Occipital lobe (tissue), 1 donor: ENCODE measurements at regions not wholly inside any gene's neighbourhood (a gene's known extent, or its start where the extent isn't known, plus 50 kb on each side); places are given as distances from the start of the nearest gene placed in this dataset.

Experiments used
- DNase-seq: peaks from one replicate; lab custom pipeline; 2025; lab: John Stamatoyannopoulos, UW

DNA sequence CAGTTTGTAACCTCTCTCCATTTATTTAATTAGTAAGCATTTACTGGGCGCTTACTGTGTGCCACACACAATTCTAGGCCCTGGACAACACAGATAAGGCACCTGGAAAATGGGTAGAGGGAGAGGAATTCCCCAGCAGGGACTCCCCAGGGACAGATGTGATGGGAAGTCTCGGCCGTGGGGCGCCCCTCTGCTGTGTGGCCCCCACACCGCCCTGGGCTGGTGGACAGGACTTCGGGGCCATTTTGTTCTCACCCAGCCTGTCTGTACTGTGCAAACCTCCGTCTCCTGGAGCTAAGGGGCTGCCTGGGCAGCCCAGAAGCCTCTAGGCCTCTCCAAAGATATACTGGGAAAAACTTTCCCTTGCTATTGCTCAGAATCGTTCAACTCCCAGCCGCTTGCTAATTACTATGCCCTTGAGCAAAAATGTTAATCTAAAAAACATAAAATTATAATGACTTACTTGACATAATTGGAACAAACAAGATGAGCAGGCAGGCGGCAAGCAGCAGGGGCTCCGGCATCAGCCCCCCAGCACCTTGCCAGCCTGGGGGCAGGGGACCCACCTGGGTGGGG lies 64.4 kb upstream of the NCOR2 start:
- DNase-seq, result no peak

DNA sequence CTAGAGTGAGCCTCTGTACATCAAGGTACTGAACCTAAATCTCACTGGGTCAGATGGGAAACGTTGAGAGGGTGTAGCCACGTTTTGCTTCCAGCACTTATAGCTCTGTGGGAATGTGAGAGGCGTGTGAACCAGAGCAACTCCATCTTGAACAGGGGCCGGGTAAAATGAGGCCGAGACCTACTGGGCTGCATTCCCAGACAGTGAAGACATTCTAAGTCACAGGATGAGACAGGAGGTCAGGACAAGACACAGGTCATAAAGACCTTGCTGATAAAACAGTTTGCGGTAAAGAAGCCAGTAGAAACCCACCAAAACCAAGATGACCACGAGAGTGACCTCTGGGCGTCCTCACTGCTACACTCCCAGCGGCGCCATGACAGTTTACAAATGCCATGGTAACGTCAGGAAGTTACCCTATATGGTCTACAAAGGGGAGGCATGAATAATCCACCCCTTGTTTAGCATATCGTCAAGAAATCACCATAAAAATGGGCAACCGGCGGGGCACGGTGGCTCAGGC lies 63.4 kb upstream of the NCOR2 start:
- no peak for DNase-seq

DNA sequence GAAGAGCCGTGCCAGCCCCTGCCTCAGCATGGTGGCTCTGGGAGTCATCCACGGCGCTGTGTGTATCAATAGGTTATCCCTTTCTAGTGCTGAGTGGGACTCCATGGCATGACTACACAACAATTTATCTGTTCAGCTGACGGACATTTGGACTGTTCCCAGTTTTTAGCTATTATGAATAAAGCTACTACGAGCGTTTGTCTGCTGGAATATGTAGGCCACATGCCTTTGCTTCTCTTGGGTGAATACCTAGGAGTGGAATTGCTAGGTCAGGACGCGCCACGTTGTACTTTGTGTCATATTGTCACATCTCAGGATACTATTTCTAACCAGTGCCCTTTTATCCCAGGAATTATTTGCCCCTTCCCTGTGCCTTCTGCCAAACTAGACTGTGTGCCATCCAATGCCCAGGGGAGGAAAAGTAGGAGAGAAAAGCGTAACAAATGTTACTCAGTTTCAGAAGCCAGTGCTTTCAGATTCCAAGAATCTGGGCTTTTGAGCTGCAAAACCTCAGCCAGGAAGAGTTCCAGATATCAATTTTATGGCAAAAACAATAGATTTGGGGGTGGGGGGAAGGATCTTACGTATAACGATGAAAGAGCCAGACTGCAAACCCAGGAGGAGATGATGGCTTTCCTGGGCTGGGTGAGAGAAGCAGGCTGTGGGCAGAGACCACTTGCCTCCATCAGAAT lies 62.5 kb upstream of the NCOR2 start:
- DNase-seq, result no peak

DNA sequence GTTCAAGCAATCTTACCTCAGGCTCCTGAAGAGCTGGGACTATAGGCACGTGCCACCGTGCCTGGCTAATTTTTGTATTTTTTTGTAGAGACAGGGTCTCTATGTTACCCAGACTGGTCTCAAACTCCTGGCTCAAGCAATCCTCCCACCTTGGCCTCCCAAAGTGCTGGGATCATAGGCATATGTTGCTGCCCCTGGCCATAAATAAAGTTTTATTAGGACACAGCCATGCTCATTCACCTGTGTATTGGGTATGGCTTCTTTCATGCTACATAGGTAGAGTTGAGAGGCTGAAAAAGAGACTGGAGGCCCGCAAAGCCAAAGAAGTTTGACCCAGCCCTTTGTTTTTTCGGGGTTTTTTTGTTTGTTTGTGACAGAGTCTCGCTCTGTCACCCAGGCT lies 61.7 kb upstream of the NCOR2 start:
- DNase-seq, result no peak

DNA sequence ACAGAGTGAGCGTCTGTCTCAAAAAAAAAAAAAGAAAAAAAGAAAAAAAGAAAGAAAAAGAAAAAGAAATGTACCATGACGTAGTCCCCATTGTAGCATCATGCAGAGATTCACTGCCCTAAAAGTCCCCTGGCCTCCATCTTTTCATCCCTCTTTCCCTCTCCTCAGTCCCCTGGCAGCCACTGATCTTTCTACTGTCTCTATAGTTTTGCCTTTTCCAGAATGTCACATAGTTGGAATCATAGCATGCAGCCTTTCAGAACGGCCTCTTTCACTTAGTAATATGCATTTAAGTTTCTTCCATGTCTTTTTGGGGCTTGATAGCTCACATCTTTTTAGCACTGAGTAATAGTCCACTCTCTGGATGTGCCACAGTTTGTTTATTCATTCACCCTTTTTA lies 60.5 kb upstream of the NCOR2 start:
- DNase-seq, result no peak

DNA sequence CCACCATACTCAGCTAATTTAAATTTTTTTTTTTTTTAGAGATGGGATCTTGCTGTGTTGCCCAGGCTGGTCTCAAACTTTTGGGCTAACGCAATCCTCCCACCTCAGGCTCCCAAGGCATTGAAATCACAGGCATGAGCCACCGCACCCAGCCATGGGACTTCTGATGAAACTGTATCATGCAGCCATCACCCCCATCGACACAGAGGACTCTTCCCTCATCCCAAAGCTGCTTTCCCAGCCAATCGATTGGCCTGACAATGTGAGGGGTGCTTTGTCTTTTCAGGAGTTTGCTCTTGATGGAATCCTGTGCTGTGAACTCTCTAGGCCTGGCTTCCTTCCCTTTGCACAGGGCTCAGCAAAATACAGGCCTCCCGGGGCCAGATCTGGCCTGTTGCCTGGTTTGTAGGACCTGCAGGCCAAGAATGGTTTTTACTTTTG lies 59.6 kb upstream of the NCOR2 start:
- no peak for DNase-seq

DNA sequence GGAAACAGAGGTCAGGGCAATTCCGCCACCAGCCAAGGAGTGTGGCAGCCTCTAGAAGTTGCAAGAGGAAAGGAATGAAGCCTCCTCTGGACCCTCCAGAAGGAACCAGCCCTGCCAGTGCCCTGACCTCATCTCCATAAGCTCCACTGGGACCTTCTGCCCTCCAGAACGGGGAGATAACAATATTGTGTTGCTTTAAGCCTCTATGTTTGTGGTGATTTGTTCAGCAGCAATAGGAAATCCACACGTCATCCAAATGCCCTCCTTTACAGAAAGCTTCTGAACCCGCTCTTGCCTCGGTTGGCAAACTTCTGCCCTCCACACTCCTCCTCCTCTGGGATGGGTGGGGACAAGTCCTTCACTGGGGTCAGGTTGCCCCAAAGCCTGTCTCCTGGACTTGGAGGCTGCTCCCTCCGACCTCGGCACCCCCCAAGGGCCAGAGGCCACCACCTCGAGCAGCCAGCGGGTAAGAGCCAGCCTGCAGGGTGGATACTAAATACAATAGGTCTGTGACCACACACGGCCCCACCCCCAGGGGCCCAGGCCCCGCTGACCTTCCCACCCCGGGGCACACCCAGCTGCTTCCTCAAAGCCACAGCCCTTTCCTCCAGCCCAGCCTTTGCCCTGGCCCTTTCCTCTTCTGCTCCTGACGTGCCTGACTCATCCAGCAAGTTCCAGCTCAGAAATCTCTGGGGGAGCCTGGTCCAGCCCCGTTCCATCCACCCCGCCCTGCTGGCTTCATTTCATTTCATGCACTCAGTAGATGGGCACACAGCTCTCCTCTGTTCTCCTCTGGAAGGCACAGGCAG lies 58.7 kb upstream of the NCOR2 start:
- DNase-seq, result no peak

DNA sequence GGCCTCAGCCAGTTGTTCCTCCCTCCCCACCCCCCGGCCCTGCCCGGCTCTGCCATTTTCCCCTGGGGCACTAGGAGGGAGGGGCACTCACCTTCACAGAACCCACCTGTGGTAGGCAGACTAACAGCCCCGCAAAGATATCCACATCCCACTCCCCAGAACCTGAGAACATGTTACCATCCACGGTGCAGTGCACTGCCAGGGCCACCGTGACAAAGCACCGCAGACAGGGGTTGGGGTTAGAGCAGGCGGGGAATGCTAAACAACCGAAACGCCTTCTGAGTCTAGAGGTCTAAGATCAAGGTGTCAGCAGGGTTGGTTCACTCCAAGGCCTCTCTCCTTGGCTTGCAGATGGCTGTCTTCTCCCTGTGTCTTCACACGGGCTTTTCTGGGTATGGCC lies 57.4 kb upstream of the NCOR2 start:
- DNase-seq, result no peak

DNA sequence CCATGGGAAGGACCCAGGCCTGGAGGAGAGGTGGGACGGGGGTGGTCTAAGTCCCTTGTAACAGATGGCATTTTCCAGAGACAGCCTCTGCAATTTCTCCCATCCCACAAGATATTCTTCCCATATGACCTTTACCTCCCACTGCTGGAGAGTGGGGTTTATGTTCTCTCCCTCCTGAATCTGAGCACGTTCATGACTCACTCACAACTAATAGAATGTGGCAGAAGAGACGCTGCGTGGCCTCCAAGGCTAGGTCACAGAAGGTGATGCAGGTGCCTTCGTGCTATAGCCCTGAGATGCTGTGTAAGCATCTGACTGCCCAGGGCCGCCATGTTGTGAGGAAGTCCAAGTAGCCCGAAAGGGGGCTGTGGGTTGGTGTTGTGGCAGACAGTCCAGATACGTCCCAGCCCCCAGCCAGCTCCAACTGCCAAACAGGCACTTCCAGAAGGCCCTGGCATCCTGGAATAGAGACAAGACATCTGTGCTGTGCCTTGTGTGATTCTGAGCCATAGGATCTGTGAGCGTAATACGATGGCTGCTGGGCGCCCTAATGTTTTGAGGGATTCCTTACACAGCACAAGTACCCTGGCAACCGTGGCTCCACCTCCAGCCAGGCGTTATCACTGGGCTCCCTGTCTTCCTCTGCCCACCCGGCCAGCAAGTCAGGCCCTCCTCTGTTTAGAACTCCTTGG lies 56.1 kb upstream of the NCOR2 start:
- DNase-seq, result no peak

DNA sequence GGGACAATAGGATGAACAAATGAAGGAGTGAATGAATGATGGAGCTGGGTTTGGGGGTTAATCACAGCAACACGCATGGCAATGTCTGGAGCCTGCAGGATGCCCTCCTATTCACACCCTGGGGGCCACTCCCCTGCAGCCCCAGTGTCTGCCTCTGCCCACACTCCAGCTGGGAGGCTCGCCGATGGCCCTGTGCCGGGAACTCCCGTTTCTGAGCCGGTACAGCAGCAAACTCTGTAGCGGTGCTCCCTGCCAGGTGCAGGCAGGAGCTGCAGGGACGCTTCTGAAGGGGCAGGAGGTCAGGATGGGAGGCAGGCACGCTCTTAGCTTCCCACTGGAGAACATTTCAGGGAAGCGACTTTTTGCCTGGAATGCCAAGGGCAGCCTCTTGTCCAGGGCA lies 55.4 kb upstream of the NCOR2 start:
- no peak for DNase-seq

DNA sequence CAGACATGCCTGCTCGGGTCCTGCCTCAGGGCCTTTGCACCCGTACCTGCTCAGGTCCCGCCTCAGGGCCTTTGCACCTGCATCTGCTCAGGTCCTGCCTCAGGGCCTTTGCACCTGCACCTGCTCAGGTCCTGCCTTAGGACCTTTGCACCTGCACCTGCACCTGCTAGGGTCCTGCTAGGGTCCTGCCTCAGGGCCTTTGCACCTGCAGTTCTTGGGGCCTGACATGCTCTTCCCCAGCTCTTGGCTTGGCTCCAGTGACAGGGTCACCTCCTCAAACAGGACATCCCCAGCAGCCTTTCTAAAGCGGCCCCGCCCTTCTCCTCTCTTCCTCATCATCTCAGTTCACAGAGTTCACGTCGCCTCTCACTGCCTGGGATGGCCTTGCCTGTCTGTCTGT lies 54.9 kb upstream of the NCOR2 start:
- DNase-seq, result no peak

DNA sequence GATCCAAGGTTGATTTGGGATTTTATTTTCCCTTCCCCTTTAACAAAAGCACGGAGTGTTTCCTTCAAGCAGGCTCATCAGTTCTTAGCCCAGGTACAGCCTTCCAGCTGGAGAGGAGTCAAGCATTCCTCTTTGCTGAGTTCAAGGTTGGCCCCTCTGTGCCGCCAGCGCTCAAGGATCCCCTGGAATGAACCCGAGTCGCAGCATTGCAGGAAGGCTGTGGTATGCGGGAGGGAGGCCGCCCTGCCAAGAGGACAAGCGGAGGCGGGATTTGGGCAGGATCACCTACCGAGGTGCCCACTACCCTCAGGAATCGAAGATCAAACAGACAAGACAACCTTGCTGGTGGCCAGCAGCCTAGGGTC lies 53.9 kb upstream of the NCOR2 start:
- DNase-seq, result no peak

DNA sequence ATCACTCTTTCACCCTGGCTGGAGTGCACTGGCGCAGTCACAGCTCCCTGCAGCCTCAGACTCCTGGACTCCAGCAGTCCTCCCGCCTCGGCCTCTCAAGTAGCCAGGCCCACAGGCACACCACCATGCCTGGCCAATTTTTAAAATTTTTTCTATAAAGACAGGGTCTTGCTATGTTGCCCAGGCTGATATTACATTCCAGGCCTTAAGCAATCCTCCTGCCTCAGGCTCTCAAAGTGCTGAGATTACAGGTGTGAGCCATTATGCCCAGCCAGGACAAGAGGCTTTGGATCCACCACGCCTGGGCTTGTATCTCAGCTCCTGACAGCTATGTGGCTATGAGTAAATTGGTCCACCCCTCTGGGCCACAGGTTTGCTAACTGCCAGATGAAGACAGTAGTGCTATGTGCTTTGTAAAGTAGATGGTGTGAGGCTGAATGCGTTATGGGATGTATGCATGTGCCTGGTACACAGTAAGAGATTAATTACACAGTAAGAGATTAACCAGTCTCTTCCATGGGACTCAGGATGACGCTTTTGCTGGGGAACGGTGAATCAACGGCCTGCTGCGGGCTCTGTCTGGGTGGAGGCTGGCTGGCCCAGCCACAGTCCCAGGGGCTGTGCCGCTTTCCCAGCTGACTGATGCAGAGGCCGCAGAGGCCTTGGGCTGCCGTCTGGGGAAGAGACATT lies 53.3 kb upstream of the NCOR2 start:
- no peak for DNase-seq

DNA sequence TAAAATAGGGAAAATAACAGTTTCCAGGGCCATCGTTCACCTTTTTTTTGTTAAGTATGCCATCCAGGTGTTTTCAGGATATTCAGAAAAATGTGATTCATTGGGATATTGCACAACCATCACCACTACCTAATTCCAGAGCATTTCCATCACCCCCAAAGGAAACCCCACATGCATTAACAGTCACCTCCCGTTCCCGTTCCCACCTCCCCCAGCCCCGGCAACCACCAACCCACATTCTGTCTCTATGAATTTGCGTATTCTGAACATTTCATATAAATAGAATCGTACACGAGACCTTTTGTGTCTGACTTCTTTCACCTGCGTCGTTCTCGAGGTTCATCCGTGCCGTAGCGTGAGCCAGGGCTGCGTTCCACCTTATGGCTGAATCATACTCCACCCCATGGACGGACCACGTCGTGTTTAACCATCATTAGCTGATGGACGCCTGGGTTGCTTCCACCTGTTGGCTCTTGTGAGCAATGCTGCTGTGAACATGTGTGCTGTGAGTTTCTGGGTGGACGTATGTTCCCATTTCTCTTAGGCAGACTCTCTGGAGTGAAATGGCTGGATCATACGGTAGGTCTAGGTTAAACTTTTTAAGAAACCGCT lies 51.0 kb upstream of the NCOR2 start:
- DNase-seq, result no peak

DNA sequence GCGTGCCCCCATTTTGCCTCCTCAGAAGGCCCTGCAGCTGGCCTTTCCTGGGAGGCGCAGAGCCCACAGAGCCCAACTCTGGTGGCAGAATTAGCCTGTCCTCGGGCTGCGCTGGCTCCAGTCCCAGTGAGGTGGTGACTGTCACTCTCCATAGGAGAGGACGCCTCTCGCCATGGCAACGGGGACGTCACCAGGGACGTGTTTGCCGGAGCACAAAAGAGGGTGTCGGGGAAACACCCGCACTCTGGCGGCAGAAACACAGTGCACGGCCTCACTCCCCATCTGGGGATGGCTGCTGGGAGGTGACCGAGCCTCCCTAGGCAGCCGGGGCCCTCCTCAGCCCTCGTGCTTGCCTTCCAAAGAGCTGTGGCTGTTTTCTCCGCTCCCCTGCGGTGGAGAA lies 50.2 kb upstream of the NCOR2 start:
- peak; percentile 65 for DNase-seq
